ENCODE measurements at regions not wholly inside any gene's neighbourhood (a gene's known extent, or its start where the extent isn't known, plus 50 kb on each side); places are given as distances from the start of the nearest gene placed in this dataset.

DNA sequence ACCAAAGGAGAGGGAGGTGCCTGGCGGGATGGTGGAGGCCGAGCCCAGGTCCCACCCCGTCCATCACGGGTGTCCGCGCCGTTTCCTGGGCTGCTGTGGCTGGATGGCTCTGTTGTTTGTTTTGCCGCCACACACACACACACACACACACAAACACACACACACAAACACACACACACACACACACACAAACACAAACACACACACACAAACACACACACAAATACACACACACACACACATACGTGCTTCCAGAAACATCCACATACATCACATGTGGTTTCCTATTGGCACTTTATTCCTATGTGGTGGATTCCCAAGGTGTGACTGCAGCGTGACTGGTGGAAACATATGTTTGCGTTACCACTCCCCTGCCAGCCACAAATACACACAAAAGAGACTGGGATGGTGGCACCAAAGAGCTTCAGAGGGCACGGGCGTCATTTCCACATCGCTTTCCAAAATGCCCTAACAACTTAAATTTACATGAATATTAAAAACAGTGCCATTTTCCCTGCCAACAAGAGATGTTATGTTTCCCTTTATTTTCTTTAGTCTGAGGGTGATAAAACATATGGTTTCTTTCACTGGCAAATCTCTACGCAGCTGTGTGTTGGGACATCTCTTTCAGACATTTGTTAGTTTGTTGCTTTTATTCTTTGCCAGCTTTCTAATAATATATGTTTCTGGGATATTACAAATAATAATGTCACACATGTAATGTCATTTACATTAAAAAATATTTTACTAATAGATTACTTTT lies 356.8 kb downstream of the BRD1 start:
- no peak for DNase-seq
- H3K4me3 ChIP-seq = no peak overlapping the region
- 79 to 85% (median 82%) methylated on average over 15 of the region's 15 CpGs for WGBS, 5 donors

DNA sequence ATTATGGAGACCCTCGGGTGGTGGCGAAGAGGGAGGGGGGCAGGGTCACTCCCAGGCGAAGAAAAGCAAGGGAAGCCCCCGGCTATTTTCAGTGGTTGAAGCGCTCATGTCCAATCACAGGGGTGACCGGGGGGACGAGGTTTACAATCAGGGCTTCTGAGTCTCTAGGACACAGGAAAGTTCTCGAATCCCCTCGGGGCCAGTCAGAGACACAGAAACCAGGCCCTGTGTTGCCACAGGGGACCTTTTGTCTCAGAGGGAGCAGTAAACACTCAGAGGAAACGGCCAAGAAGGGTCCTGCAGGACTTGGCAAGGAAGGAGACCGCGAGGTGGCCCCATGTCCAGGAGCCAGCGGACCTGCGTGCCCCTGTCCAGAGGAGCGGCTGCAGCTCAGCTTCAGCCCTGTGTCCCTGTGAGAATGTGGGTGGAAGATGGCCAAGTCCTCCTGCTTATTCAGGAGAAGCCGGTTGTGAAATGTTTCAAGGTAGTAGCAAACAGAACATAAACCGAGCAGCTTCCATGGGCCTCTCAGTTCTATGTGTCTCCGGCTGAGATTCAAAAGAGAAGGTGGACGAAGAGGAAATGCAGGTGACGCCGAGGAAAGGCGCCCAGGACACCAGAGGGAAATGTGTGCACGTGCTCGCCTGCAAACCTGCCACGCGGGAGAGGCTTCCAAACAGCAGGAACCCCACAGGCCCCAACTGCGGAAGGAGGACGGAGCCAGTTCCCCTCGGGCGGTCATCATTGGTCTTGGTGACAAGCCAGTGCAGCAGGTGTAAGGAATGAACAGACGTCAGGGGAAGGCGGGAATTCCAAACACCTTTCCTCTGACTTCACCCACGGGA lies 357.6 kb downstream of the BRD1 start:
- DNase-seq = no peak
- no peaks in the 10 kb centered on the region for H3K9me3 ChIP-seq
- H3K36me3 ChIP-seq = no peaks in the 10 kb centered on the region
- peaks cover 0 to 39% (median 4%) of the 10 kb centered on the region in 3 donors for H3K27me3 ChIP-seq
- no peak overlapping the region for H3K27ac ChIP-seq
- TF ChIP-seq POLR2A (IDR thresholded peaks at IDR 0.05) (no peak), EP300 (IDR thresholded peaks at IDR 0.05) (no peak), POLR2AphosphoS5 (IDR thresholded peaks at IDR 0.05) (no peak)
- TF ChIP-seq, protein P1, sequence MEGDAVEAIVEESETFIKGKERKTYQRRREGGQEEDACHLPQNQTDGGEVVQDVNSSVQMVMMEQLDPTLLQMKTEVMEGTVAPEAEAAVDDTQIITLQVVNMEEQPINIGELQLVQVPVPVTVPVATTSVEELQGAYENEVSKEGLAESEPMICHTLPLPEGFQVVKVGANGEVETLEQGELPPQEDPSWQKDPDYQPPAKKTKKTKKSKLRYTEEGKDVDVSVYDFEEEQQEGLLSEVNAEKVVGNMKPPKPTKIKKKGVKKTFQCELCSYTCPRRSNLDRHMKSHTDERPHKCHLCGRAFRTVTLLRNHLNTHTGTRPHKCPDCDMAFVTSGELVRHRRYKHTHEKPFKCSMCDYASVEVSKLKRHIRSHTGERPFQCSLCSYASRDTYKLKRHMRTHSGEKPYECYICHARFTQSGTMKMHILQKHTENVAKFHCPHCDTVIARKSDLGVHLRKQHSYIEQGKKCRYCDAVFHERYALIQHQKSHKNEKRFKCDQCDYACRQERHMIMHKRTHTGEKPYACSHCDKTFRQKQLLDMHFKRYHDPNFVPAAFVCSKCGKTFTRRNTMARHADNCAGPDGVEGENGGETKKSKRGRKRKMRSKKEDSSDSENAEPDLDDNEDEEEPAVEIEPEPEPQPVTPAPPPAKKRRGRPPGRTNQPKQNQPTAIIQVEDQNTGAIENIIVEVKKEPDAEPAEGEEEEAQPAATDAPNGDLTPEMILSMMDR (IDR thresholded peaks at IDR 0.05) = no peak
- 80 to 85% (median 82%) methylated on average over 32 to 33 of the region's 33 CpGs for WGBS, 5 donors
- H3K4me3 ChIP-seq = no peak overlapping the region
- no peaks in the 10 kb centered on the region for H3K4me1 ChIP-seq
- intact Hi-C loops (cut with DNase I; ENCODE audit: low total_unique reads) = no loop called here

More for the DNA sequence above, 356.8 kb downstream of the BRD1 start:
- H3K9me3 ChIP-seq = no peaks in the 10 kb centered on the region
- no peak for TF ChIP-seq POLR2AphosphoS5 (IDR thresholded peaks at IDR 0.05)
- no peak for TF ChIP-seq EP300 (IDR thresholded peaks at IDR 0.05)
- TF ChIP-seq POLR2A (IDR thresholded peaks at IDR 0.05) = no peak
- TF ChIP-seq, protein P1 (IDR thresholded peaks at IDR 0.05) = no peak
- no peak overlapping the region for H3K27ac ChIP-seq
- peaks cover 0 to 36% (median 4%) of the 10 kb centered on the region in 3 donors for H3K27me3 ChIP-seq
- intact Hi-C loops (cut with DNase I; ENCODE audit: low total_unique reads) = no loop called here
- no peaks in the 10 kb centered on the region for H3K4me1 ChIP-seq
- no peaks in the 10 kb centered on the region for H3K36me3 ChIP-seq

DNA sequence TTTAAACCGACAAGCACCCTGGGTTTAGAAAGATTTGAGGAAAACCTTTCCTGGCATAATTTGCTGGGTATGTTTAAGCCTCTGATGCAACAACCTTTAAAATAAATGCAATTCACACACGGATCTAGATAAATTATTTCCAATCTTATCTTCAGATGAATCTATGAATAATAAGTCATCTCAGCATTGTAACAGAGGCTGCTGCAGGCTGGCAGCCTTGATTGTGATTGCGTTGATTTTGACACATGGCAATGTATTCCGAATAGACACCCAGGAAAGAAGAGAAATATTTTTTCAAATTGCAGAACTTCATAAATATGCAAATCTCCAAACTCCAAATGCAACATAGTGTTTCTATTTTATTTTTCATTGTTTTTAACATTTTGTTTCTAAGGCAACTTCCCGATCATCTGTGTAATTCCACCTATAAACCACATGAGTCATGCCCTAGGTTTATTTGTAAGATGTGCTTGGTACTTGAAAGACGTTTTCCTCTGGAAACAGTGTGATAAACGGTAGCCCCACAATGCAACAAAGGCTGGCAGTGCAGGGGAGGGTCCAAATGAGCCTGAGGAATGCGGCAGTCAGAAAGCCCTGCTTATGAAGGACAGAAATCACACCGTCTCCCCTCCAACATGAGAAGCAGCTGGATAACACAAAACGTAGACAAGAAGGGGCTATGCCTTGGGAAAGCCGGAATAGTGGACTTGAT lies 359.0 kb downstream of the BRD1 start:
- Histone ChIP-seq H3K27me3 (peaks cover 0 to 53% (median 4%) of the 10 kb centered on the region in 3 donors), H3K4me1 (no peaks in the 10 kb centered on the region), H3K36me3 (no peaks in the 10 kb centered on the region), H3K9me3 (no peaks in the 10 kb centered on the region), H3K4me3 (no peak overlapping the region), H3K27ac (no peak overlapping the region)
- DNase-seq = no peak
- 46 to 53% (median 47%) methylated on average over 11 of the region's 11 CpGs for WGBS, 5 donors
- TF ChIP-seq POLR2AphosphoS5 (IDR thresholded peaks at IDR 0.05) (no peak), POLR2A (IDR thresholded peaks at IDR 0.05) (no peak), EP300 (IDR thresholded peaks at IDR 0.05) (no peak)
- TF ChIP-seq, protein P1 (IDR thresholded peaks at IDR 0.05) = no peak
- intact Hi-C loops (cut with DNase I; ENCODE audit: low total_unique reads) = no loop called here
